Cardiac muscle cell (in vitro differentiated cells and primary cell): ENCODE measurements at regions not wholly inside any gene's neighbourhood (a gene's known extent, or its start where the extent isn't known, plus 50 kb on each side); places are given as distances from the start of the nearest gene placed in this dataset.

Experiments
- DNase-seq, 2 donors: peaks; one replicate each; pipeline versions ENCODE4 v3.0.0 to v3.0.0-alpha.2; 2010 to 2017; ENCODE audit warnings: low read depth in 1 of 2, low spot score in 1 of 2
- H3K27ac ChIP-seq: fragments of 200-600 bp; sonication (generic); 2 replicates; pipeline ENCODE4 v1.5.1; 2016
- H3K27me3 ChIP-seq: fragments of 200-600 bp; sonication (generic); 2 replicates; pipeline ENCODE4 v1.6.0; 2016; ENCODE audit warnings: control low read depth
- H3K36me3 ChIP-seq: fragments of 200-600 bp; sonication (generic); 2 replicates; pipeline ENCODE4 v1.5.1; 2016; ENCODE audit warnings: control low read depth
- H3K4me1 ChIP-seq: fragments of 200-600 bp; sonication (generic); 2 replicates; pipeline ENCODE4 v1.8.1; 2017; ENCODE audit warnings: low read depth, mild to moderate bottlenecking, mixed run types
- H3K4me3 ChIP-seq: fragments of 200-600 bp; sonication (generic); 2 replicates; pipeline ENCODE4 v1.5.1; 2016; ENCODE audit warnings: mild to moderate bottlenecking
- H3K9me3 ChIP-seq: fragments of 200-600 bp; sonication (generic); 2 replicates; pipeline ENCODE4 v1.5.1; 2017; ENCODE audit warnings: low read depth, mild to moderate bottlenecking, control low read depth
- CTCF ChIP-seq: IDR thresholded peaks from 2 replicates; pipeline ENCODE4 v1.5.1; 2012; ENCODE audit warnings: low read depth, mild to moderate bottlenecking, low read length

- Histone ChIP-seq H3K27me3 (no peaks in the 10 kb centered on the region), H3K9me3 (no peaks in the 10 kb centered on the region), H3K27ac (no peak overlapping the region), H3K36me3 (no peaks in the 10 kb centered on the region), H3K4me1 (no peaks in the 10 kb centered on the region), H3K4me3 (no peak overlapping the region)
- no peak for DNase-seq
- no peak for TF ChIP-seq CTCF
Measured at GRCh38 chr15:37359893-37360290, 259.5 kb upstream of the MEIS2 start.

GRCh38 chr15:37360724-37361123 lies 260.4 kb upstream of the MEIS2 start:
- Histone ChIP-seq H3K36me3 (no peaks in the 10 kb centered on the region), H3K4me1 (no peaks in the 10 kb centered on the region), H3K27me3 (no peaks in the 10 kb centered on the region), H3K4me3 (no peak overlapping the region), H3K9me3 (no peaks in the 10 kb centered on the region), H3K27ac (no peak overlapping the region)
- no peak for DNase-seq
- no peak for TF ChIP-seq CTCF

GRCh38 chr15:37361621-37362020 lies 261.3 kb upstream of the MEIS2 start:
- H3K9me3 ChIP-seq, result no peaks in the 10 kb centered on the region
- DNase-seq, result no peak
- no peak for TF ChIP-seq CTCF
- H3K27ac ChIP-seq, result no peak overlapping the region
- H3K36me3 ChIP-seq, result no peaks in the 10 kb centered on the region
- no peak overlapping the region for H3K4me3 ChIP-seq
- no peaks in the 10 kb centered on the region for H3K4me1 ChIP-seq
- no peaks in the 10 kb centered on the region for H3K27me3 ChIP-seq

GRCh38 chr15:37362414-37362813 lies 262.1 kb upstream of the MEIS2 start:
- TF ChIP-seq CTCF, result no peak
- Histone ChIP-seq H3K4me1 (no peaks in the 10 kb centered on the region), H3K36me3 (no peaks in the 10 kb centered on the region), H3K4me3 (no peak overlapping the region), H3K9me3 (no peaks in the 10 kb centered on the region), H3K27ac (no peak overlapping the region), H3K27me3 (no peaks in the 10 kb centered on the region)
- no peak for DNase-seq

- H3K27ac ChIP-seq, result no peak overlapping the region
- no peaks in the 10 kb centered on the region for H3K9me3 ChIP-seq
- no peak overlapping the region for H3K4me3 ChIP-seq
- no peaks in the 10 kb centered on the region for H3K36me3 ChIP-seq
- H3K27me3 ChIP-seq, result no peaks in the 10 kb centered on the region
- no peak for TF ChIP-seq CTCF
- DNase-seq, result no peak
- peaks cover 6% of the 10 kb centered on the region for H3K4me1 ChIP-seq
Measured at GRCh38 chr15:37368961-37369360, 268.6 kb upstream of the MEIS2 start.

GRCh38 chr15:37370941-37371340 lies 270.6 kb upstream of the MEIS2 start:
- H3K4me1 ChIP-seq, result peaks cover 6% of the 10 kb centered on the region
- H3K36me3 ChIP-seq, result no peaks in the 10 kb centered on the region
- H3K27ac ChIP-seq, result no peak overlapping the region
- H3K9me3 ChIP-seq, result no peaks in the 10 kb centered on the region
- DNase-seq, result no peak
- no peaks in the 10 kb centered on the region for H3K27me3 ChIP-seq
- TF ChIP-seq CTCF, result no peak
- H3K4me3 ChIP-seq, result no peak overlapping the region
